H1 (cell line): ENCODE measurements at regions not wholly inside any gene's neighbourhood (a gene's known extent, or its start where the extent isn't known, plus 50 kb on each side); places are given as distances from the start of the nearest gene placed in this dataset.

Source experiments
- CTCF ChIA-PET: fragments of 300-600 bp; sonication (Branson Sonifier 250); formaldehyde crosslinking; loops from one replicate; lab custom pipeline; 2021; ENCODE audit not compliant: partially characterized antibody; lab: Charles Lee
- POLR2A ChIA-PET: fragments of 300-600 bp; sonication (Branson Sonifier 250); formaldehyde crosslinking; loops from one replicate; lab custom pipeline; 2021; ENCODE audit warnings: inconsistent platforms; ENCODE audit not compliant: partially characterized antibody; lab: Charles Lee
- DNase-seq, 2 experiments: peaks; one replicate each; pipeline versions ENCODE4 v3.0.0 to v3.0.0-alpha.2; 2010 to 2022; ENCODE audit warnings: low spot score in 2 of 2, low read depth in 1 of 2, mixed read lengths in 1 of 2
- FAIRE-seq: peaks from 2 replicates; lab custom pipeline; 2011; peaks lifted over from hg19 to GRCh38; lab: Jason Lieb, UNC
- H2AFZ ChIP-seq: 2 replicates; pipeline ENCODE4 v1.8.1; 2012; ENCODE audit warnings: low read length, inconsistent platforms
- H2AK5ac ChIP-seq: 2 replicates; pipeline ENCODE4 v1.6.1; 2013; ENCODE audit warnings: low read depth, low read length
- H2BK120ac ChIP-seq: replicated peaks from 2 replicates; pipeline ENCODE3; 2013; ENCODE audit warnings: low read depth, low read length, inconsistent platforms
- H2BK12ac ChIP-seq: 2 replicates; pipeline ENCODE4 v1.6.1; 2013; ENCODE audit warnings: low read depth, low read length
- H2BK15ac ChIP-seq: 2 replicates; pipeline ENCODE4 v1.6.1; 2013; ENCODE audit warnings: low read length
- H2BK20ac ChIP-seq: 2 replicates; pipeline ENCODE4 v1.6.1; 2013; ENCODE audit warnings: low read length
- H2BK5ac ChIP-seq: 2 replicates; pipeline ENCODE4 v1.6.1; 2013; ENCODE audit warnings: low read depth, low read length
- H3K14ac ChIP-seq: 2 replicates; pipeline ENCODE4 v1.6.1; 2013; ENCODE audit warnings: inconsistent platforms; ENCODE audit not compliant: insufficient read length
- H3K18ac ChIP-seq: 2 replicates; pipeline ENCODE4 v1.6.1; 2013; ENCODE audit warnings: low read length; ENCODE audit errors: extremely low read depth
- H3K23ac ChIP-seq: 2 replicates; pipeline ENCODE4 v1.6.1; 2013; ENCODE audit warnings: inconsistent platforms; ENCODE audit not compliant: insufficient read length
- H3K23me2 ChIP-seq: 2 replicates; pipeline ENCODE4 v1.6.1; 2013; ENCODE audit warnings: low read depth, low read length
- H3K27ac ChIP-seq: 2 replicates; pipeline ENCODE4 v1.6.1; 2011; ENCODE audit warnings: low read depth, low read length, inconsistent platforms
- H3K27me3 ChIP-seq, 4 experiments: replicated peaks in 1 of 4; 1 replicate in 1 of 4; 2 replicates in 3 of 4; pipeline versions ENCODE4 v1.6.1 to v1.8.1; 2011 to 2013; ENCODE audit warnings: low read length in 3 of 4, mild to moderate bottlenecking in 3 of 4, inconsistent platforms in 2 of 4, mixed read lengths in 2 of 4, moderate library complexity in 1 of 4; ENCODE audit not compliant: control insufficient read depth in 3 of 4, insufficient read depth in 3 of 4; ENCODE audit errors: extremely low read depth in 1 of 4
- H3K36me3 ChIP-seq, 4 experiments: 2 replicates each; pipeline versions ENCODE4 v1.6.1 to v1.8.1; 2011 to 2013; ENCODE audit warnings: mild to moderate bottlenecking in 4 of 4, low read length in 3 of 4, moderate library complexity in 2 of 4, control low read depth in 1 of 4, inconsistent platforms in 1 of 4; ENCODE audit not compliant: insufficient read depth in 4 of 4, control insufficient read depth in 2 of 4
- H3K4ac ChIP-seq: replicated peaks from 2 replicates; pipeline ENCODE3; 2013; ENCODE audit warnings: low read length, low read depth, mixed read lengths, inconsistent platforms; ENCODE audit not compliant: insufficient read length
- H3K4me1 ChIP-seq, 4 experiments: replicated peaks in 1 of 4; 1 replicate in 1 of 4; 2 replicates in 3 of 4; pipeline versions ENCODE4 v1.6.1 to v1.8.1; 2011 to 2013; ENCODE audit warnings: low read length in 3 of 4, inconsistent platforms in 2 of 4, mixed read lengths in 1 of 4; ENCODE audit not compliant: insufficient read depth in 4 of 4, control insufficient read depth in 3 of 4
- H3K4me2 ChIP-seq, 2 experiments: 2 replicates each; pipeline versions ENCODE4 v1.6.1 to v1.8.1; 2011 to 2013; ENCODE audit warnings: low read depth in 2 of 2, low read length in 2 of 2, control low read depth in 1 of 2, inconsistent platforms in 1 of 2, mild to moderate bottlenecking in 1 of 2; ENCODE audit not compliant: insufficient read depth in 1 of 2
- H3K4me3 ChIP-seq, 4 experiments: fragments of 200-600, 300-600 bp in 1 of 4; sonication (generic), shearing (Covaris generic), sonication (Bioruptor Twin) in 1 of 4; 2 replicates each; pipeline versions ENCODE4 v1.5.1 to v1.8.1; 2011 to 2016; ENCODE audit warnings: low read length in 4 of 4, low read depth in 3 of 4, control low read depth in 2 of 4, inconsistent platforms in 2 of 4, mild to moderate bottlenecking in 2 of 4, mixed read lengths in 1 of 4, moderate library complexity in 1 of 4; ENCODE audit not compliant: insufficient read depth in 2 of 4; ENCODE audit errors: extremely low read depth in 1 of 4
- H3K56ac ChIP-seq: replicated peaks from 2 replicates; pipeline ENCODE3; 2013; ENCODE audit warnings: low read depth, mild to moderate bottlenecking, mixed read lengths, low read length, inconsistent platforms; ENCODE audit not compliant: insufficient read length
- H3K79me1 ChIP-seq: 2 replicates; pipeline ENCODE4 v1.6.1; 2013; ENCODE audit warnings: low read depth, low read length, control low read depth
- H3K79me2 ChIP-seq, 2 experiments: 2 replicates each; pipeline versions ENCODE4 v1.6.1 to v1.8.1; 2012 to 2013; ENCODE audit warnings: low read length in 2 of 2, mild to moderate bottlenecking in 2 of 2, inconsistent platforms in 1 of 2; ENCODE audit not compliant: insufficient read depth in 2 of 2, control insufficient read depth in 1 of 2
- H3K9ac ChIP-seq, 4 experiments: replicated peaks in 1 of 4; 1 replicate in 1 of 4; 2 replicates in 3 of 4; pipeline versions ENCODE4 v1.6.1 to v1.8.1; 2011 to 2013; ENCODE audit warnings: low read depth in 3 of 4, low read length in 3 of 4, control low read depth in 2 of 4, mild to moderate bottlenecking in 2 of 4, moderate library complexity in 2 of 4, inconsistent platforms in 1 of 4; ENCODE audit errors: extremely low read depth in 1 of 4
- H3K9me3 ChIP-seq, 2 experiments: 2 replicates each; pipeline versions ENCODE4 v1.6.1 to v1.8.1; 2012 to 2013; ENCODE audit warnings: mild to moderate bottlenecking in 2 of 2, moderate library complexity in 2 of 2, control low read depth in 1 of 2, inconsistent platforms in 1 of 2, low read depth in 1 of 2, low read length in 1 of 2, mixed read lengths in 1 of 2; ENCODE audit not compliant: insufficient read depth in 2 of 2
- H4K20me1 ChIP-seq, 2 experiments: replicated peaks in 1 of 2; 2 replicates each; pipeline versions ENCODE3 to v1.8.1; 2011 to 2013; ENCODE audit warnings: inconsistent platforms in 2 of 2, low read length in 2 of 2, mild to moderate bottlenecking in 1 of 2; ENCODE audit not compliant: insufficient read depth in 2 of 2, control insufficient read depth in 1 of 2
- H4K5ac ChIP-seq: 2 replicates; pipeline ENCODE4 v1.6.1; 2013; ENCODE audit warnings: low read length, low read depth, mixed read lengths, inconsistent platforms; ENCODE audit not compliant: insufficient read length
- H4K8ac ChIP-seq: 2 replicates; pipeline ENCODE4 v1.8.0; 2013; ENCODE audit warnings: mild to moderate bottlenecking, moderate library complexity, low read length, inconsistent platforms; ENCODE audit not compliant: insufficient read depth; ENCODE audit errors: extremely low read depth
- H4K91ac ChIP-seq: replicated peaks from 2 replicates; pipeline ENCODE3; 2013; ENCODE audit warnings: low read length, mixed read lengths, inconsistent platforms; ENCODE audit not compliant: insufficient read length
- CEBPB ChIP-seq: IDR thresholded peaks from 2 replicates; pipeline ENCODE4 v1.6.1; 2012; ENCODE audit warnings: low read depth, low read length
- EGR1 ChIP-seq: IDR thresholded peaks from 2 replicates; pipeline ENCODE4 v1.6.1; 2011; ENCODE audit warnings: low read depth, low read length, borderline replicate concordance
- EZH2 ChIP-seq: fragments of 200-600 bp; sonication (generic); IDR thresholded peaks from 2 replicates; pipeline ENCODE4 v1.7.1; 2012; ENCODE audit warnings: low read depth, mild to moderate bottlenecking, moderate library complexity, low read length, inconsistent platforms; ENCODE audit not compliant: severe bottlenecking
- GTF2F1 ChIP-seq: IDR thresholded peaks from 2 replicates; pipeline ENCODE4 v1.6.1; 2012; ENCODE audit warnings: low read depth, low read length, improper control_type of control experiment, borderline replicate concordance
- HDAC6 ChIP-seq: IDR thresholded peaks from one replicate; pipeline ENCODE4 v1.7.1; 2012; ENCODE audit warnings: low read depth, mild to moderate bottlenecking, inconsistent platforms, low read length, moderate library complexity
- JUN ChIP-seq: IDR thresholded peaks from 2 replicates; pipeline ENCODE4 v1.6.1; 2011; ENCODE audit warnings: low read depth, mild to moderate bottlenecking, improper control_type of control experiment, low read length
- JUND ChIP-seq: IDR thresholded peaks from 2 replicates; pipeline ENCODE4 v1.6.1; 2011; ENCODE audit warnings: mild to moderate bottlenecking, improper control_type of control experiment, low read length
- KDM1A ChIP-seq: fragments of 200-600, 300-600 bp; sonication (generic); IDR thresholded peaks from 2 replicates; pipeline ENCODE4 v1.7.1; 2016; ENCODE audit warnings: mild to moderate bottlenecking, low read length, borderline replicate concordance
- KDM5A ChIP-seq: fragments of 200-600 bp; IDR thresholded peaks from 2 replicates; pipeline ENCODE4 v1.7.1; 2012; ENCODE audit warnings: mild to moderate bottlenecking, low read length, inconsistent platforms, mixed read lengths
- NANOG ChIP-seq: IDR thresholded peaks from 2 replicates; pipeline ENCODE4 v1.6.1; 2011; ENCODE audit warnings: low read length, low read depth, mild to moderate bottlenecking, inconsistent platforms; ENCODE audit not compliant: insufficient read depth, poor library complexity, severe bottlenecking
- PHF8 ChIP-seq: fragments of 200-600 bp; sonication (generic); conservative IDR thresholded peaks from 2 replicates; pipeline ENCODE4 v1.7.1; 2012; ENCODE audit warnings: low read depth, mild to moderate bottlenecking, inconsistent platforms, low read length, moderate library complexity
- POLR2AphosphoS5 ChIP-seq: IDR thresholded peaks from 2 replicates; pipeline ENCODE4 v1.6.1; 2011; ENCODE audit warnings: low read depth, low read length
- RBBP5 ChIP-seq: IDR thresholded peaks from 2 replicates; pipeline ENCODE4 v1.7.1; 2012; ENCODE audit warnings: low read depth, mild to moderate bottlenecking, inconsistent platforms, low read length, moderate library complexity, borderline replicate concordance
- SP2 ChIP-seq: IDR thresholded peaks from 2 replicates; pipeline ENCODE4 v1.6.1; 2012; ENCODE audit warnings: mild to moderate bottlenecking, low read length, inconsistent platforms
- TCF12 ChIP-seq: IDR thresholded peaks from 2 replicates; pipeline ENCODE4 v1.6.1; 2011; ENCODE audit warnings: low read depth, mild to moderate bottlenecking, low read length
- ZNF274 ChIP-seq: IDR thresholded peaks from 2 replicates; pipeline ENCODE4 v1.7.0; 2012; ENCODE audit warnings: low read length, borderline replicate concordance; ENCODE audit errors: extremely low read depth
- WGBS, 2 experiments: shearing (Covaris generic) in 1 of 2; methylation state at CpG; one replicate each; pipeline versions ENCODE4 v1.1.6 to v1.1.7; 2013 to 2015; ENCODE audit warnings: low lambda C conversion rate in 2 of 2, mixed read lengths in 2 of 2, inconsistent platforms in 1 of 2, low coverage in 1 of 2, missing lambda C conversion rate in 1 of 2; ENCODE audit not compliant: insufficient replicate concordance in 2 of 2, insufficient coverage in 1 of 2, insufficient read length in 1 of 2; ENCODE audit errors: extremely low coverage in 1 of 2, missing lambda C conversion rate in 1 of 2; 5-methylcytosine and 5-hydroxymethylcytosine counted together

GRCh38 chr6:141024526-141024925 is 1108.2 kb upstream of the GJE1 start:
- Histone ChIP-seq H3K27ac (no peak overlapping the region), H3K18ac (no peak overlapping the region), H3K23me2 (no peaks in the 10 kb centered on the region), H3K4me2 (no peak overlapping the region), H2BK120ac (no peak overlapping the region), H3K9me3 (no peaks in the 10 kb centered on the region), H4K91ac (no peak overlapping the region), H3K4me3 (no peak overlapping the region), H2BK20ac (no peak overlapping the region), H3K9ac (no peak overlapping the region), H3K23ac (no peak overlapping the region), H3K56ac (no peak overlapping the region), H4K8ac (no peak overlapping the region), H2BK15ac (no peak overlapping the region), H3K36me3 (no peaks in the 10 kb centered on the region), H2AFZ (no peak overlapping the region), H3K14ac (no peak overlapping the region), H2AK5ac (no peak overlapping the region), H3K27me3 (no peaks in the 10 kb centered on the region), H3K4me1 (no peaks in the 10 kb centered on the region), H4K20me1 (no peaks in the 10 kb centered on the region), H2BK5ac (no peak overlapping the region), H3K79me1 (no peaks in the 10 kb centered on the region), H2BK12ac (no peak overlapping the region), H3K4ac (no peak overlapping the region), H4K5ac (no peak overlapping the region), H3K79me2 (no peaks in the 10 kb centered on the region)
- TF ChIP-seq SP2, result no peak
- no peak for TF ChIP-seq KDM1A
- no peak for TF ChIP-seq JUN
- TF ChIP-seq EGR1, result no peak
- TF ChIP-seq KDM5A, result no peak
- no peak for TF ChIP-seq JUND
- no peak for TF ChIP-seq NANOG
- no peak for TF ChIP-seq PHF8
- TF ChIP-seq ZNF274, result no peak
- TF ChIP-seq HDAC6, result no peak
- no peak for TF ChIP-seq CEBPB
- TF ChIP-seq RBBP5, result no peak
- no peak for TF ChIP-seq EZH2
- TF ChIP-seq TCF12, result no peak
- TF ChIP-seq POLR2AphosphoS5, result no peak
- TF ChIP-seq GTF2F1, result no peak
- ChIA-PET CTCF (interaction anchor here (1.1 kb wide), 1 partner anchor 102 kb away, joined by 4 read pairs; no protein-coding TSS in a partner anchor), POLR2A (no interaction called here)
- FAIRE-seq (no peak), DNase-seq (no peak)
- WGBS, 2 experiments, result 93% methylated on average over 2 of the region's 2 CpGs; no CpG with 5 or more reads in 1 of the 2 experiments
